Panc1 (cell line): ENCODE measurements at regions not wholly inside any gene's neighbourhood (a gene's known extent, or its start where the extent isn't known, plus 50 kb on each side); places are given as distances from the start of the nearest gene placed in this dataset.

ENCODE experiments used
- ATAC-seq: fragments of 200-7000 bp; cut with Tn5 transposase; 2 replicates; pipeline ENCODE4 v1.9.1; 2020; ENCODE audit warnings: mild to moderate bottlenecking, moderate library complexity
- BruUV-seq: library from RNA; stranded (reverse); fragments of 400-500 nt; replicated peaks from 2 replicates; lab custom pipeline; 2021; lab: Mats Ljungman, UMichigan
- CTCF ChIA-PET: fragments of 300-600 bp; sonication (Branson Sonifier 250); formaldehyde crosslinking; loops from one replicate; lab custom pipeline; 2022; ENCODE audit warnings: antibody characterized with exemption; lab: Charles Lee
- POLR2A ChIA-PET: fragments of 300-600 bp; sonication (Branson Sonifier 250); formaldehyde crosslinking; loops from one replicate; lab custom pipeline; 2022; ENCODE audit warnings: antibody characterized with exemption; lab: Charles Lee
- DNase-seq: peaks from one replicate; pipeline ENCODE4 v3.0.0-alpha.2; 2010; ENCODE audit warnings: low read depth, low spot score
- H3K27ac ChIP-seq: 2 replicates; pipeline ENCODE4 v1.5.1; 2011; ENCODE audit warnings: mild to moderate bottlenecking, low read length, inconsistent platforms
- H3K27me3 ChIP-seq: fragments of 200-500 bp; sonication (Bioruptor generic); 2 replicates; pipeline ENCODE4 v1.6.0; 2014; ENCODE audit warnings: low read length, inconsistent platforms; ENCODE audit not compliant: control insufficient read depth, insufficient read depth
- H3K36me3 ChIP-seq: fragments of 200-500 bp; sonication (Bioruptor generic); 2 replicates; pipeline ENCODE4 v1.5.1; 2014; ENCODE audit warnings: inconsistent platforms, mild to moderate bottlenecking, low read length, moderate library complexity; ENCODE audit not compliant: control insufficient read depth, insufficient read depth
- H3K4me1 ChIP-seq: 2 replicates; pipeline ENCODE4 v1.5.1; 2011; ENCODE audit warnings: inconsistent platforms, mild to moderate bottlenecking, low read length, moderate library complexity; ENCODE audit not compliant: control insufficient read depth, insufficient read depth
- H3K4me3 ChIP-seq, 2 experiments: 2 replicates each; pipeline ENCODE4 v1.5.1; 2011 to 2012; ENCODE audit warnings: low read depth in 2 of 2, low read length in 2 of 2, mild to moderate bottlenecking in 2 of 2, inconsistent platforms in 1 of 2, moderate library complexity in 1 of 2
- H3K9me3 ChIP-seq: fragments of 200-500 bp; sonication (Bioruptor generic); 2 replicates; pipeline ENCODE4 v1.5.1; 2014; ENCODE audit warnings: low read depth, mild to moderate bottlenecking, inconsistent platforms, low read length, moderate library complexity; ENCODE audit not compliant: control insufficient read depth, insufficient read depth
- CTCF ChIP-seq: fragments of 450-650 bp; IDR thresholded peaks from 2 replicates; pipeline ENCODE4 v1.5.1; 2017; ENCODE audit warnings: mild to moderate bottlenecking
- POLR2AphosphoS5 ChIP-seq: IDR thresholded peaks from 2 replicates; pipeline ENCODE4 v1.6.1; 2012; ENCODE audit warnings: mild to moderate bottlenecking, low read depth, low read length, moderate library complexity
- REST ChIP-seq, 2 experiments: IDR thresholded peaks; 2 replicates each; pipeline ENCODE4 v1.6.1; 2011 to 2012; ENCODE audit warnings: low read depth in 2 of 2, control low read depth in 1 of 2, low read length in 1 of 2, mild to moderate bottlenecking in 1 of 2, moderate library complexity in 1 of 2; ENCODE audit not compliant: insufficient read depth in 1 of 2
- SIN3A ChIP-seq: IDR thresholded peaks from 2 replicates; pipeline ENCODE4 v1.6.1; 2012; ENCODE audit warnings: low read depth, mild to moderate bottlenecking, low read length, moderate library complexity, borderline replicate concordance; ENCODE audit not compliant: insufficient read depth
- TCF7L2 ChIP-seq: IDR thresholded peaks from 2 replicates; pipeline ENCODE4 v1.6.1; 2011; ENCODE audit warnings: mild to moderate bottlenecking, low read depth, low read length, inconsistent platforms
- in situ Hi-C: cut with HindIII; loops from 2 replicates; pipeline ENCODE4 v1.10.0; 2016; ENCODE audit warnings: low sequenced_read_pairs, low pct_unique_long_range_greater_than_20kb
- intact Hi-C: fragments of 100-400 bp; cut with micrococcal nuclease; formaldehyde crosslinking; loops from one replicate; pipeline ENCODE4 v1.10.0; 2022; ENCODE audit not compliant: unreplicated experiment

GRCh38 chr7:79531905-79532664, 78.6 kb upstream of the MAGI2 start:
- ChIA-PET CTCF (no interaction called here), POLR2A (no interaction called here)
- ATAC-seq (no peak), DNase-seq (no peak)
- Histone ChIP-seq H3K27me3 (no peaks in the 10 kb centered on the region), H3K9me3 (no peaks in the 10 kb centered on the region), H3K36me3 (no peaks in the 10 kb centered on the region), H3K4me1 (no peaks in the 10 kb centered on the region), H3K4me3 (no peak overlapping the region), H3K27ac (no peak overlapping the region)
- in situ Hi-C loops (no loop called here), intact Hi-C loops (no loop called here)
- TF ChIP-seq REST (IDR thresholded peaks at IDR 0.05; ENCODE audit: insufficient read depth in 1 of 2, low read depth in 2 of 2, low read length in 1 of 2) (no peak), SIN3A (no peak), TCF7L2 (no peak), POLR2AphosphoS5 (no peak), CTCF (no peak)
- BruUV-seq = no TSS peak

- Histone ChIP-seq H3K27me3 (no peaks in the 10 kb centered on the region), H3K27ac (no peak overlapping the region), H3K4me1 (no peaks in the 10 kb centered on the region), H3K4me3 (no peak overlapping the region), H3K9me3 (no peaks in the 10 kb centered on the region), H3K36me3 (no peaks in the 10 kb centered on the region)
- ChIA-PET POLR2A (no interaction called here), CTCF (no interaction called here)
- in situ Hi-C loops (no loop called here), intact Hi-C loops (no loop called here)
- DNase-seq = no peak
- no peak for ATAC-seq
- TF ChIP-seq POLR2AphosphoS5 (no peak), CTCF (no peak), TCF7L2 (no peak), SIN3A (no peak), REST (IDR thresholded peaks at IDR 0.05; ENCODE audit: insufficient read depth in 1 of 2, low read depth in 2 of 2, low read length in 1 of 2) (no peak)
- no TSS peak for BruUV-seq
Observed at GRCh38 chr7:79531116-79531515, 77.6 kb upstream of the MAGI2 start.
